Stimulated activated CD4-positive, alpha-beta T cell treated with anti-CD3 and anti-CD28 coated beads, Interleukin-1b, Interleukin-23, amount 100 ng/mL, for 4 hours (primary cell): ENCODE measurements at regions not wholly inside any gene's neighbourhood (a gene's known extent, or its start where the extent isn't known, plus 50 kb on each side); places are given as distances from the start of the nearest gene placed in this dataset.

Source experiments
- DNase-seq, 2 donors: peaks; one replicate each; pipeline ENCODE4 v3.0.0-alpha.2; 2020; ENCODE audit warnings: low read depth in 2 of 2

GRCh38 chr4:1542516-1543320 is 136.5 kb upstream of the NKX1-1 start:
- no peak for DNase-seq

GRCh38 chr4:1542226-1542490 is 135.9 kb upstream of the NKX1-1 start:
- DNase-seq, result no peak

GRCh38 chr4:1541449-1542225 is 135.4 kb upstream of the NKX1-1 start:
- DNase-seq, result no peak

GRCh38 chr4:1540601-1541375 is 134.5 kb upstream of the NKX1-1 start:
- DNase-seq, result no peak

GRCh38 chr4:1539859-1540600 is 133.8 kb upstream of the NKX1-1 start:
- DNase-seq, result no peak

GRCh38 chr4:1538941-1539772 is 132.9 kb upstream of the NKX1-1 start:
- no peak for DNase-seq

GRCh38 chr4:1538096-1538410 is 131.8 kb upstream of the NKX1-1 start:
- DNase-seq, result no peak

GRCh38 chr4:1537410-1538095 is 131.3 kb upstream of the NKX1-1 start:
- no peak for DNase-seq

- no peak for DNase-seq
These were observed 130.6 kb upstream of the NKX1-1 start for GRCh38 chr4:1536579-1537409.

- DNase-seq, result no peak
These were observed 129.8 kb upstream of the NKX1-1 start for GRCh38 chr4:1535926-1536578.

GRCh38 chr4:1534876-1535526 is 128.8 kb upstream of the NKX1-1 start:
- DNase-seq, result no peak

- no peak for DNase-seq
These were observed 128.0 kb upstream of the NKX1-1 start for GRCh38 chr4:1534095-1534872.

- no peak for DNase-seq
These were observed 127.3 kb upstream of the NKX1-1 start for GRCh38 chr4:1533501-1534064.

GRCh38 chr4:1532549-1533395 is 126.5 kb upstream of the NKX1-1 start:
- no peak for DNase-seq

- no peak for DNase-seq
These were observed 125.7 kb upstream of the NKX1-1 start for GRCh38 chr4:1531683-1532548.

- no peak for DNase-seq
These were observed 124.1 kb upstream of the NKX1-1 start for GRCh38 chr4:1530356-1530755.
